ENCODE measurements at regions not wholly inside any gene's neighbourhood (a gene's known extent, or its start where the extent isn't known, plus 50 kb on each side); places are given as distances from the start of the nearest gene placed in this dataset.

DNA sequence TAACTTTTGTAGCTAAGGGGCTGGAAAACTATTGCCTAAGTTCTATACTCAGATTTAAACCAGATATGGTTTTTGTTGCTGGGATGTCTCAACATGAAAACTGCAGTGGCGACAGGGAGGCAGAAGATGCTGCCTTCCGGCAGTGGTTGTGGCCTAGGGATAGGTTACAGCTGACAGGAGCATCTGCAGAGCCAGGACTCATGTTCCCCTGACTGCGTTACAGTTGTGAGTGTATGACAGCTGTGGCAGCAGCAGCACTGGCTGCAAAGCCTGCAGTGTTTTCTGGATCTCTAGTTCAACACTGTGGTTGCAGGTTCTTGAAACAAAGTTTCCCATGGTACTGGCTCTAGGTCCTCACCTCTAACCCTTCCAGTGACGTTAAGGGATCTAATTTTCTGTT is 498.8 kb upstream of the CDH18 start:
- TF ChIP-seq ZFX (IDR thresholded peaks at IDR 0.05; ENCODE audit: borderline replicate concordance): no peak
- no peak for TF ChIP-seq CTCF (IDR thresholded peaks at IDR 0.05)
- H3K27ac ChIP-seq: no peak overlapping the region

- no peak for TF ChIP-seq ZFX (IDR thresholded peaks at IDR 0.05; ENCODE audit: borderline replicate concordance)
- no peak for TF ChIP-seq CTCF (IDR thresholded peaks at IDR 0.05)
- H3K27ac ChIP-seq: no peak overlapping the region
Measured at GRCh38 chr5:20476016-20476415, 488.0 kb upstream of the CDH18 start.

DNA sequence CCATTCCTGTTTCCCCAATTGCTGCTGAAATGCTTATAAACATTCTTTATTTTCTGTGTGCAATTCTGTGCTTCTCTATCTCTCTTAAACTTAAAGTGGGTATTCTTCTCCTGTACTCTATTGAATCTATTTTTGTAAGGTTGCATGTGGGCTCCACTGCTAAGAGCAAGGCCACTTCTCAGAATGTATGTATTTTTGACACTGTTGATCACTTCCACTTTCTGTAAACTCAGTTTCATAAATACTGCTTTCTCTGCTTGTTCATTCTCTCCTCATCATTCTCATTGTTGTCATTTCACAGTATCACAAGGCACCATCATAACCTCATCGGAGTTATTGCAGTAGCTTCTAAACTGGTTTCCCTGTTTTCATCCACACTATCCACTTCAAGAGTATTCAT is 483.0 kb upstream of the CDH18 start:
- TF ChIP-seq CTCF (IDR thresholded peaks at IDR 0.05): no peak
- no peak for TF ChIP-seq ZFX (IDR thresholded peaks at IDR 0.05; ENCODE audit: borderline replicate concordance)
- no peak overlapping the region for H3K27ac ChIP-seq

- H3K27ac ChIP-seq: no peak overlapping the region
- TF ChIP-seq CTCF (IDR thresholded peaks at IDR 0.05) (no peak), ZFX (IDR thresholded peaks at IDR 0.05; ENCODE audit: borderline replicate concordance) (no peak)
Measured at GRCh38 chr5:20469792-20470191, 481.8 kb upstream of the CDH18 start.

DNA sequence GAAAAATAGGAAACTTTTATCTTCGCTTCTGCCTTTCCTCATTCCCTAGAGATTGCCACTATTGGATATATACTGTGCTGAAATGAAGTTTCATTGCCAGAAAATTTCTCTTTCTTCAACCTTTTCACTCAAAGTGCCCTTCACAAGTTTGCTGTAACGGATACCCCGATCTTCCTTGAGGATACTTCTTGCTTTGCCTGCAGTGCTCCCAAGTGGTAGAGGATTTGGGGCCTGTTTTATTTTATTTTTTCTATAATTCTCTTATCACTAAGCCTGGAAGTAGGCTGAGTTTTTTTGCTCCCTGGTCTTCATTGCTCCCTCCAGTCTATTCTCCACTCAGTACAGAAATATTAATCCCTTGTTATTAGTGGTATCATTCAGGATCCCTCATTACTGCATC is 481.4 kb upstream of the CDH18 start:
- no peak for TF ChIP-seq ZFX (IDR thresholded peaks at IDR 0.05; ENCODE audit: borderline replicate concordance)
- TF ChIP-seq CTCF (IDR thresholded peaks at IDR 0.05): no peak
- no peak overlapping the region for H3K27ac ChIP-seq

- TF ChIP-seq CTCF (IDR thresholded peaks at IDR 0.05) (no peak), ZFX (IDR thresholded peaks at IDR 0.05; ENCODE audit: borderline replicate concordance) (no peak)
- no peak overlapping the region for H3K27ac ChIP-seq
Measured at GRCh38 chr5:20466512-20466911, 478.5 kb upstream of the CDH18 start.

DNA sequence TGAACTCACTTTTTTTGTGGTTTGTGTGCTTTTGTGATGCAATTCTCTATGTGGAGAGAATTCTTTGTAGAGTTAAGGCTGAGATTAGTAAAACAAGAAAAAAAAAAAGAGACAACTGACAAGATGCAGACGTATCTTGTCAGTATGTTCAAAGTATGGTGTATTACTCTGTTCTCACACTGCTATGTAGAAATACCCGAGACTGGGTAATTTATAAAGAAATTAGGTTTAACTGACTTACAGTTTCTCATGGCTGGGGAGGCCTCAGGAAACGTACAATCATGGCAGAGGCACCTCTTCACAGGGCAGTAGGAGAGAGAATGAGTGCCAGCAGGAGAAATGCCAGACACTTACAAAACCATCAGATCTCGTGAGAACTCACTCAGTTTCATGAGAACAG is 475.2 kb upstream of the CDH18 start:
- no peak overlapping the region for H3K27ac ChIP-seq
- TF ChIP-seq CTCF (IDR thresholded peaks at IDR 0.05): no peak
- no peak for TF ChIP-seq ZFX (IDR thresholded peaks at IDR 0.05; ENCODE audit: borderline replicate concordance)
